Mesenteric fat pad (tissue), 1 donor: ENCODE measurements at regions not wholly inside any gene's neighbourhood (a gene's known extent, or its start where the extent isn't known, plus 50 kb on each side); places are given as distances from the start of the nearest gene placed in this dataset.
"Not testable (repeated sequence)": the region's sequence is repeated elsewhere in the genome, so short reads cannot be mapped to it uniquely, and the experiment has no call there.

Experiments
- DNase-seq: peaks from one replicate; pipeline ENCODE4 v3.0.0-alpha.2; 2020; ENCODE audit warnings: low spot score
- donor health status: DM: yes; HTN: yes; CAD: no.

DNA sequence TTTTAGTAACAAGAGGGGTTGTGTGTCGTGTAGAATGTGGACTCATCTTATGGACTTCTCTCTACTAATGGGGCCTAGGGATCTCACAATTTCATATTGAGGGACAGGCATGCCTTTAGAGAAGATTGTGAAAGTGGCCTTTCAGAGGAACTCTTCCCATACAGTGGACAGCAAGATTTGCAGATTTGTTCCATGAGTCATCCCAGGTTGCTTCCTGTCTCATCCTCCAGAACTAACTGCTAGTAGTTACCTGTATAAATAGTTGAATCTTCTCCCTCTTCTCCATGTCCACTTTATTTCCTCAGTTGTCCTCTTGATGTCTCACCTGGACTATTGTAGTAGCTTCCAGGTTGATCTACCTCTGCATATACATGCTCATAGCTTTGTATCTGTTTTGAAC is 997.5 kb upstream of the CTNND2 start:
- DNase-seq, result no peak

DNA sequence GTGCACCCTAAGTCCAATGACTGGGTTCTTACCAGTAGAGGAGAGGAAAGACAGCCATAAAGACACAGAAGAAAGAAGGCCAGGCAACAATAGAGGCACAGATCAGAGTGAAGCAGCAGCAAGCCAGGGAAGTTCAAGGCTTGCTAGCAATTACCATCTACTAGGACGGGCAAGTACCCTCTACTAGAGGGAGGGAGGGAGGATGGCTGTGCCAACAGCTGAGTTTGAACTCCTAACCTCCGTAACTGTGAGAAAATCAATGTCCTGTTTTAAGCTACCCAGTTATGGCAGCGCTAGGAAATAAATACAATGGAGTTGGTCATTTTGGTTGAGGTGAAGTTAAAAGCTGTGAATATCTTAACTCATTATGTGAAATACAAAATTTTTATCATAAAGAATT is 991.8 kb upstream of the CTNND2 start:
- DNase-seq, result no peak

GRCh38 chr5:12885018-12885417 is 980.8 kb upstream of the CTNND2 start:
- DNase-seq, result no peak

DNA sequence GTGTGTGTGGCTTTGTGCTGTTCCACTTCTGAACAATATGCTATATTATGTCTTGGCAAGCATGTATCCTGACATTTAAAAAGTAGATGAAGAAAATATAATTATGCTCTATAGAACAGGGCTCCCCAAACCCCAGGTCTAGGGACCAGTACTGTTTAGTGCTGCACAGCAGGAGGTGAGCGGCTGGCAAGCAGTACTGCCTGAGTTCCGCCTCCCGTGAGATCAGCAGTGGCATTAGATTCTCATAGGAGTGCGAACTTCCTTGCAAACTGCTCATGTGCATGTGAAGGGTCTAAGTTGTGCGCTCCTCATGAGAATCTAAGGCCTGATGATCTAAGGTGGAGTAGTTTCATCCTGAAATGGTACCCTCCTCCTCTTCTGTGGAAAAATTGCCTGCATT is 979.1 kb upstream of the CTNND2 start:
- DNase-seq, result no peak

GRCh38 chr5:12876541-12877298 is 972.5 kb upstream of the CTNND2 start:
- no peak for DNase-seq

DNA sequence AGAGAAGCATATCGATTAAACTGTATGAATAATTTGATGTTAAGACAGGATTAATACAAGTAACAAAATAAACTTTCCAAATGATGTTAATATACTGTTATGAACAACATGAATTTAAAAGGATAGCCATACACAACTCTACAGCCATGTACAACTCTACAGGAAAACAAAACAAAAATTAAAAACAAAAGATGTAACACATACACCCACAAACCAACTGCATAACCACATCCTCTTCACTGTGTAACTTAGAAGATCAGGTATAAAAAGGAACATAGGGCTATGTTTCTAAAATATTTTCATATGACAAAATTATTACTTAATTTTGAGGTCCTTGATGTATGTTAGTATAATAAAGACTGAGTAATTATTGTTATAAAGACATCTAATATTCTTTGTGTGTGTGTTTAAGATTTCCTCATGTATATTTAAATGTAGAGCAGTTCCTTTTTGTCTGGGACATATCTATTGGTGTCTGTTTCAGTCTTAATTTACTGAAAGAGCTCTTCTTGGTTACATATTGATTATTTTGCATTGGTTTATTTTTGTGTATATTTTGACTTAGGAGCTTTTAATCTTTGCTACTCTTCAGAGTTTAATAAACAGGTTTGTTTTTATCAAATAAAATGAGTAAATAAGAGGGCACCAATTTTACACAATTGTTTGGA is 966.8 kb upstream of the CTNND2 start:
- no peak for DNase-seq

GRCh38 chr5:12865529-12865928 is 961.3 kb upstream of the CTNND2 start:
- DNase-seq, result no peak

- DNase-seq, result no peak
Observed at GRCh38 chr5:12861886-12862654, 957.8 kb upstream of the CTNND2 start.

- DNase-seq, result not testable (repeated sequence)
Observed at GRCh38 chr5:12856105-12856504, 951.9 kb upstream of the CTNND2 start.

GRCh38 chr5:12854386-12854785 is 950.1 kb upstream of the CTNND2 start:
- DNase-seq, result no peak

GRCh38 chr5:12851761-12852160 is 947.5 kb upstream of the CTNND2 start:
- DNase-seq, result no peak

DNA sequence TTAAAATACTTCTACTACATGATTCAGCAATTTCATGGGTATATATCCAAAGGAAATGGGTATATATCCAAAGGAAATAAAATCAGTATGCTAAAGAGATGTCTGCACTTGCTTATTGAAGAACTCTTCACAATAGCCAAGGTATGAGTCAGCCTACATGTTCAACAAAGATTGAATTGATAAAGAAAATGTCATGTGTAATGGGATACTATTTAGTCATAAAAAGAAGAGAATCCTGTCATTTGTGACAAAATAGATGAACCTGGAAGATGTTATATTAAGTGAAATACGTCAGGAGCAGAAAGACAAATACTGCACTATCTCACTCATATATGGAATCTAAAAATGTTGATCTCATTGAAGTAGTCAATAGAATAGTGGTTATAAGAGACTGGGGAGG is 944.5 kb upstream of the CTNND2 start:
- DNase-seq, result no peak

GRCh38 chr5:12845549-12846159 is 941.4 kb upstream of the CTNND2 start:
- DNase-seq, result no peak

GRCh38 chr5:12840972-12841371 is 936.7 kb upstream of the CTNND2 start:
- no peak for DNase-seq

DNA sequence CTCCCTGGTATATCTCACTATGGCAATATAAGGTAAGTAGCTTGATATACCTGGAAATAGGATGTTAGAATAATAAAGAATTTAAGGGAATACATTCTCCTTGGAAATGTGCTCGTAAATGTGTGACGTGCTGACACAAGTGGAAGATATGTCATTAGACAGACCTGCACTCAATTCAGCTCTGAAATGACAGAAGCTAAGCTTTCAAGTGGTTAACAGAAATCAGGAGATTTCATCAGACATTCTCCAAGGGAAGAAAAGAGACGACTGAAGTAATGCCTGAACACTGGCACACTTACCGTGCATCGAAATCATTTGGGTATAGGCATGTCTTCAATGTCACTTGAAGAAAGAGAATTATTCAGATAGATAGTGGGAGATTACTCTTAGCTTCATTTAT is 933.3 kb upstream of the CTNND2 start:
- no peak for DNase-seq

DNA sequence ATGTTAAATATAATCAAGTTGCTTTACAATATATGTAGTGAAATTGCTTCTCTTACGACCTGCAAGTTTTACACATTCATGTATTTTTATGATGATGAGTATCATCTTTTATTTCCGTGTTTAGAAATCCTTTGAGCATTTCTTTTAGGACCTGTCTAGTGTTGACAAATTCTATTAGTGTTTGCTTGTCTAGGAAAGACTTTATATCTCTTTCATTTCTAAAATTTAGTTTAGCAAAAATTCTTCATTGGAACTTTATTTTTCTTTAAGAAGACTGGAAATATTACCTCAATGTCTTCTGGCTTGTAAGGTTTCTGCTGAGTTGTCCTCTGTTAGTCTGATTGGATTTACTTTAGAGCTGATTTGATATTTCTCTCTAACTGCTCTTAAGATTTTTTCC is 920.9 kb upstream of the CTNND2 start:
- no peak for DNase-seq

DNA sequence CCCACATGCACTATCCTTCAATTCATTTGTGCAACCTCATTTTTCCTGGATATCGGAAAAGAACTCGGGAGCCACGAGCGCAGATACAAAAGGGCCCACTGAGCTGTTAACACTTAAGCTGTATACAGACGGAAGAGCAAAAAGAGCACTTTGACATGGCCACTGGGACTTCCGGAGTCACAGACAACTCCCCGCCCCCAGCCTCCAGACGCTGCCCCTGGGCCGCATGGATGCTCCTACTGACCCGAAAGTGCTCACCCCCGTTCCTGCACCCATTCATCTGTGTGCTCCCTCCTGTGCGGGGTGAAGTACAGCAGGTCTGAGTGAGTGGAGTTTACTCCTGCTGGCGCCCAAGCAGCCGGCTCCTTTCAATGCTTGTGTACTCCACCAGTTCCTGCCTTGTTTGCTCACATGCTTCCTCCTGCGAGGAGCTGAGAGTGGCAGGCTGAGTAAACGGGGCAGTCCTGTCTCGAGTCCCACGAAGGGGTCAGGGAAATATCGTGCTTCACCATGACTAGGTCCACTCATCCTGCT is 901.0 kb upstream of the CTNND2 start:
- no peak for DNase-seq

- DNase-seq, result no peak
Observed at GRCh38 chr5:12799165-12799564, 894.9 kb upstream of the CTNND2 start.

GRCh38 chr5:12795333-12795663 is 891.1 kb upstream of the CTNND2 start:
- DNase-seq, result no peak

- DNase-seq, result no peak
Observed at GRCh38 chr5:12794476-12795332, 890.5 kb upstream of the CTNND2 start.

DNA sequence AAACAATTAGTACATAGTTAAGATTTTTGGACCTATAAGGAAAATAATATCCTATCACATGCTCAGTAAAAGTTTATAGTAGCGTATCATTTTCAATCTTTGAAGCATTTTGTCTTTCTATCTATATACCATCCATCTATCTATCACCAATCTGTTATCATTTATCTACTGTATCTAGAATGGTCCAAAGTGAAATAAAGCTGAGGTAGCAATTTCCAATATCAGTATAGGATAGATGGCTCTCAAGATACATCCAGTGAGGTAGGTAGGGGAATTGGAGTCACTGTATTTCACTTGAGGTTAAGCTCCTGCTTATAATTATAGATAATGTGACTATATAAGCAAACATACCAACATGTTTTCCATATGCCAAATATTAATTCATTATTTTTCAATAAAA is 889.1 kb upstream of the CTNND2 start:
- DNase-seq, result no peak
